Right hindlimb (tissue), 1 donor: ENCODE measurements at regions not wholly inside any gene's neighbourhood (a gene's known extent, or its start where the extent isn't known, plus 50 kb on each side); places are given as distances from the start of the nearest gene placed in this dataset.
"Not testable (repeated sequence)": the region's sequence is repeated elsewhere in the genome, so short reads cannot be mapped to it uniquely, and the experiment has no call there.

Experiments
- DNase-seq: peaks from one replicate; pipeline ENCODE4 v3.0.0-alpha.2; 2018

GRCh38 chr7:97234494-97234893 is 117.0 kb downstream of the SDHAF3 start:
- not testable (repeated sequence) for DNase-seq

- DNase-seq = no peak
Measured at GRCh38 chr7:97246317-97246716, 128.8 kb downstream of the SDHAF3 start.

GRCh38 chr7:97258187-97258586 is 140.7 kb downstream of the SDHAF3 start:
- not testable (repeated sequence) for DNase-seq

GRCh38 chr7:97269741-97270140 is 152.2 kb downstream of the SDHAF3 start:
- no peak for DNase-seq

GRCh38 chr7:97270280-97270679 is 152.8 kb downstream of the SDHAF3 start:
- no peak for DNase-seq

GRCh38 chr7:97271619-97272018 is 154.1 kb downstream of the SDHAF3 start:
- DNase-seq = no peak

- DNase-seq = no peak
Measured at GRCh38 chr7:97272237-97272975, 154.9 kb downstream of the SDHAF3 start.

- DNase-seq = no peak
Measured at GRCh38 chr7:97275475-97275874, 158.0 kb downstream of the SDHAF3 start.

GRCh38 chr7:97280950-97281349 is 163.5 kb downstream of the SDHAF3 start:
- no peak for DNase-seq

- no peak for DNase-seq
Measured at GRCh38 chr7:97285348-97285747, 167.8 kb downstream of the SDHAF3 start.

- DNase-seq = no peak
Measured at GRCh38 chr7:97293031-97293430, 175.5 kb downstream of the SDHAF3 start.

GRCh38 chr7:97298561-97298960 is 181.1 kb downstream of the SDHAF3 start:
- DNase-seq = no peak

GRCh38 chr7:97305589-97305988 is 188.1 kb downstream of the SDHAF3 start:
- DNase-seq = no peak

GRCh38 chr7:97307521-97308108 is 190.1 kb downstream of the SDHAF3 start:
- no peak for DNase-seq

- no peak for DNase-seq
Measured at GRCh38 chr7:97313900-97314299, 196.4 kb downstream of the SDHAF3 start.

- DNase-seq = no peak
Measured at GRCh38 chr7:97317575-97317974, 200.1 kb downstream of the SDHAF3 start.

GRCh38 chr7:97329871-97330270 is 212.4 kb downstream of the SDHAF3 start:
- not testable (repeated sequence) for DNase-seq

GRCh38 chr7:97337849-97338248 is 220.4 kb downstream of the SDHAF3 start:
- DNase-seq = no peak

- no peak for DNase-seq
Measured at GRCh38 chr7:97342512-97342911, 225.0 kb downstream of the SDHAF3 start.

- DNase-seq = no peak
Measured at GRCh38 chr7:97346349-97346748, 228.9 kb downstream of the SDHAF3 start.

GRCh38 chr7:97351488-97351887 is 234.0 kb downstream of the SDHAF3 start:
- no peak for DNase-seq

- DNase-seq = no peak
Measured at GRCh38 chr7:97357459-97357858, 240.0 kb downstream of the SDHAF3 start.

GRCh38 chr7:97372882-97373281 is 255.4 kb downstream of the SDHAF3 start:
- DNase-seq = no peak

GRCh38 chr7:97373736-97374135 is 256.2 kb downstream of the SDHAF3 start:
- no peak for DNase-seq

- no peak for DNase-seq
Measured at GRCh38 chr7:97377713-97378112, 260.2 kb downstream of the SDHAF3 start.
